ENCODE measurements at regions not wholly inside any gene's neighbourhood (a gene's known extent, or its start where the extent isn't known, plus 50 kb on each side); places are given as distances from the start of the nearest gene placed in this dataset.

DNA sequence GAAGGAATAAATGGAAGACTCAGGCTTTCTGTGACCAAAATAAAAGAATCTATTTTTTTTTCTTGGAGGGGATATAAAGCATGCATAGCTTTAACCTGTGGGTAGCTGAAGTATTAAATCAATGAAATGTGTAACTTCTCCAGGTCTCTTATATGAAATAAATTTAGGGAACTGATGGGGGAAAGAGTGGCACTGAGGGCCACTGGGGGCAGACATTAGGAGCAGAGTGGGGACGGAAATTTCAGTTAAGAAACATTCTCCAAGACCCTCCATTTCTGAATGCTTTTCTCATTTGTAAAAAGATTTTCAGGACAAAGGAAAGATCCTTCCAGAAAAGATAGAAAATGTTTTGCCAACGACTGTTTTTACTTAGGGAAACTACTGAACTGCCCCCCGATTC is 131.0 kb downstream of the GPX5 start:
- Histone ChIP-seq H3K27me3 (peaks cover 0 to 4% (median 0%) of the 10 kb centered on the region in 4 donors), H3K4me3 (no peak overlapping the region)
- WGBS, 2 donors: 33 to 34% methylated on average over 3 of the region's 3 CpGs

DNA sequence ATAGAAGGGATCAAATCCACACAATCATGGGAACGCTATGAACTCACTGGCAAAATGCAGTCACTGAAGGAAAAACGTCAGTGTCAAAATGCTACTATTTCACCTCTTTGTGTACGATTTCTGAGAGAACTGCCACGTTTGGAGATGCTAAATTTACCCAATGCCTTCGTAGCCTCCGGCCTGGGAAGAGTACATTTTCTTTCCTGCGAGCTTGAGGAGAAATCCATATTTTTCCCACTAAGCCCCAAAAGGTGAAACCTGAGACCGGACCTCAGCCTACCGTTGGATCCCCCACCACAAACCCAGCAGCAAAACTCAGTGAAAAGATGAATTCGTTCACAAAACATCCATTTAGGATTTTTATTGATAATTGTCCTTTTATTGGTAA is 131.7 kb downstream of the GPX5 start:
- H3K4me1 ChIP-seq: peaks cover 0 to 18% (median 3%) of the 10 kb centered on the region in 4 donors
- H3K27ac ChIP-seq: no peak overlapping the region
- no peaks in the 10 kb centered on the region for H3K9me3 ChIP-seq
- peaks cover 0 to 4% (median 0%) of the 10 kb centered on the region in 4 donors for H3K27me3 ChIP-seq
- TF ChIP-seq POLR2AphosphoS5 (IDR thresholded peaks at IDR 0.05) (no peak), EP300 (IDR thresholded peaks at IDR 0.05) (no peak), POLR2A (IDR thresholded peaks at IDR 0.05) (no peak)
- TF ChIP-seq, protein P1, sequence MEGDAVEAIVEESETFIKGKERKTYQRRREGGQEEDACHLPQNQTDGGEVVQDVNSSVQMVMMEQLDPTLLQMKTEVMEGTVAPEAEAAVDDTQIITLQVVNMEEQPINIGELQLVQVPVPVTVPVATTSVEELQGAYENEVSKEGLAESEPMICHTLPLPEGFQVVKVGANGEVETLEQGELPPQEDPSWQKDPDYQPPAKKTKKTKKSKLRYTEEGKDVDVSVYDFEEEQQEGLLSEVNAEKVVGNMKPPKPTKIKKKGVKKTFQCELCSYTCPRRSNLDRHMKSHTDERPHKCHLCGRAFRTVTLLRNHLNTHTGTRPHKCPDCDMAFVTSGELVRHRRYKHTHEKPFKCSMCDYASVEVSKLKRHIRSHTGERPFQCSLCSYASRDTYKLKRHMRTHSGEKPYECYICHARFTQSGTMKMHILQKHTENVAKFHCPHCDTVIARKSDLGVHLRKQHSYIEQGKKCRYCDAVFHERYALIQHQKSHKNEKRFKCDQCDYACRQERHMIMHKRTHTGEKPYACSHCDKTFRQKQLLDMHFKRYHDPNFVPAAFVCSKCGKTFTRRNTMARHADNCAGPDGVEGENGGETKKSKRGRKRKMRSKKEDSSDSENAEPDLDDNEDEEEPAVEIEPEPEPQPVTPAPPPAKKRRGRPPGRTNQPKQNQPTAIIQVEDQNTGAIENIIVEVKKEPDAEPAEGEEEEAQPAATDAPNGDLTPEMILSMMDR (IDR thresholded peaks at IDR 0.05): no peak
- H3K4me3 ChIP-seq: peak overlapping the region in 3 of 4 donors; percentile 20 to 28 (median 28)
- ATAC-seq (ENCODE audit: low FRiP score in 2 of 2): no peak
- 2 to 7% methylated on average over 10 of the region's 10 CpGs for WGBS, 2 donors
- H3K36me3 ChIP-seq: no peaks in the 10 kb centered on the region
- DNase-seq: no peak

More for the DNA sequence above, 131.0 kb downstream of the GPX5 start:
- TF ChIP-seq POLR2AphosphoS5 (IDR thresholded peaks at IDR 0.05): no peak
- no peak for TF ChIP-seq EP300 (IDR thresholded peaks at IDR 0.05)
- TF ChIP-seq, protein P1 (IDR thresholded peaks at IDR 0.05): no peak
- TF ChIP-seq POLR2A (IDR thresholded peaks at IDR 0.05): no peak
- Histone ChIP-seq H3K4me1 (peaks cover 0 to 18% (median 3%) of the 10 kb centered on the region in 4 donors), H3K36me3 (no peaks in the 10 kb centered on the region), H3K27ac (no peak overlapping the region), H3K9me3 (no peaks in the 10 kb centered on the region)
- no peak for DNase-seq
- ATAC-seq (ENCODE audit: low FRiP score in 2 of 2): no peak

DNA sequence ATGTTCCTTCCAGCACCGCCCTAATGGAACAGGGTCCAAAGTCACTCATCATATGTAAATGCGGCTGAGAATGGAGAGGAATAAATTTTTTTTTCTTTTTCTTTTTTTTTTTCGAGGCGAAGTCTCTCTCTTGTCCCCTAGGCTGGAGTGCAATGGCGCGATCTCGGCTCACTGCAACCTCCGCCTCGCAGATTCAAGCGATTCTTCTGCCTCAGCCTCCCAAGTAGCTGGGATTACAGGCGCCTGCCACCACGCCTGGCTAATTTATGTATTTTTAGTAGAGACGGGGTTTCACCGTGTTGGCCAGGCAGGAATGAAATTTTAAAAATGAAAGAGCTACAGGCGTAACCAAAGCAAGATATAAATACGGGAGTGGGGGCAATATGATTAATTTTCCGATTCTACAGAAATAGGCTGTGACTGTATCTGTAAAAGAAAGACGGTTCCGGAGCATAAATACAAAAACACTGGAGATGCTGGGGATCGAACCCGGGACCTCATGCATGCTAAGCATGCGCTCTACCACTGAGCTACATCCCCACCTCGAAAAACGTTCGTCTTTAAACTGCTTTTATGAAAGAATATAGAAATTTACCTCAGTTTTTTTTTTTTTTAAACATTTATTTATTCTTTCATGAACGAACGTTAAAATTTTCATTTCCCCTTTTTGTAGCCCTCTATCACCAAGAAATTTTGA is 132.2 kb downstream of the GPX5 start:
- Histone ChIP-seq H3K4me1 (peaks cover 0 to 18% (median 3%) of the 10 kb centered on the region in 4 donors), H3K9me3 (no peaks in the 10 kb centered on the region), H3K27me3 (peaks cover 0 to 4% (median 0%) of the 10 kb centered on the region in 4 donors), H3K4me3 (peak overlapping the region in 3 of 4 donors; percentile 20 to 28 (median 28)), H3K36me3 (no peaks in the 10 kb centered on the region), H3K27ac (no peak overlapping the region)
- 3 to 4% methylated on average over 27 of the region's 27 CpGs for WGBS, 2 donors
- ATAC-seq (ENCODE audit: low FRiP score in 2 of 2) (peak in 1 of 2 donors; percentile 91), DNase-seq (no peak)
- TF ChIP-seq POLR2AphosphoS5 (IDR thresholded peaks at IDR 0.05) (no peak), EP300 (IDR thresholded peaks at IDR 0.05) (no peak), POLR2A (IDR thresholded peaks at IDR 0.05) (no peak)
- TF ChIP-seq, protein P1 (IDR thresholded peaks at IDR 0.05): no peak

DNA sequence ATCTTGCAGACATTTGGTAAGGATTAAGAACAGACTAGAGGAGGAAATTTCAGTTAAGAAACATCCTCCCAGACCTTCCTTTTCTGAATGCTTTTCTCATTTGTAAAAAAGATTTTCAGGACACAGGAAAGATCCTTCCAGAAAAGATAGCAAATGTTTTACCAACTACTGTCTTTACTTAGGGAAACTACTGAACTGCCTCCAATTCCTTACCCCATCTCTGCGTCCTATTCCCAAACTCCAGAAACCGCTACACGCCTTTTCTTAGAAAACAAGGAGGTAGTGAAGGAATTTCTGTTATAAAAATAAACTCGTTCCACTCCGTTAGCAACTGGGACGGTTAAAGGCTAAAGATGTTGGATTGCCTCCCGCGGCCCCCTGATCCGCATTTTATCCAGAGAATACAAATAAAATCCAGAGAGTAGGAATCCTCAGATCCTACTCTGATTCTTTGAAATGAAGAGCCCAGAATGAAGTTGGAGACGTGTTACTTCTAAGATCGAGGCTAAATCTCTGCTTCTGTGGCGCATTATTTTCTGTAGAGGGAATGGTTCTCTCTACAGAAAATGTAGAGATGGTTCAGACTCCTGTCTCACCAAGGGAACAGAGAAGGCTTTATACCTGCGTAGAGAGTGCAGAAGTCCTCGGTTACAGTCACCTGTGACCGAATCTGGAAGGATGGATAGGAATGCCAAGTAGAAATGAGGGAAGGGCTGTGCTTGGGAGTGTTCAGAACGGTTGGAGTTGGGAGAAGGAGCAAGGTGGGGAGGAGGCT is 133.0 kb downstream of the GPX5 start:
- Histone ChIP-seq H3K27ac (no peak overlapping the region), H3K4me3 (peak overlapping the region in 3 of 4 donors; percentile 11 to 28 (median 28)), H3K27me3 (peaks cover 0 to 4% (median 0%) of the 10 kb centered on the region in 4 donors), H3K4me1 (peaks cover 0 to 18% (median 3%) of the 10 kb centered on the region in 4 donors), H3K9me3 (no peaks in the 10 kb centered on the region), H3K36me3 (no peaks in the 10 kb centered on the region)
- WGBS, 2 donors: 2 to 5% methylated on average over 16 of the region's 16 CpGs
- DNase-seq (no peak), ATAC-seq (ENCODE audit: low FRiP score in 2 of 2) (peak in 1 of 2 donors; percentile 10)
- TF ChIP-seq POLR2AphosphoS5 (IDR thresholded peaks at IDR 0.05) (no peak), POLR2A (IDR thresholded peaks at IDR 0.05) (no peak), EP300 (IDR thresholded peaks at IDR 0.05) (no peak)
- TF ChIP-seq, protein P1 (IDR thresholded peaks at IDR 0.05): no peak

All from upper lobe of left lung (tissue), 6 donors.